A673 (cell line): ENCODE measurements at regions not wholly inside any gene's neighbourhood (a gene's known extent, or its start where the extent isn't known, plus 50 kb on each side); places are given as distances from the start of the nearest gene placed in this dataset.

Experiments used
- CTCF ChIP-seq: fragments of 300-800, 200-600 bp; sonication (generic); conservative IDR thresholded peaks from 2 replicates; pipeline ENCODE4 v1.5.1; 2017; ENCODE audit warnings: low read depth, mild to moderate bottlenecking, antibody characterized with exemption, low read length, moderate library complexity, mixed read lengths
- EZH2 ChIP-seq: fragments of 200-600 bp; sonication (generic); IDR thresholded peaks from 2 replicates; pipeline ENCODE4 v1.6.1; 2017; ENCODE audit warnings: borderline replicate concordance, low read depth, mild to moderate bottlenecking, mixed read lengths, antibody characterized with exemption, low read length; ENCODE audit not compliant: poor library complexity, severe bottlenecking

GRCh38 chr5:13133951-13134350 is 810.5 kb downstream of the DNAH5 start:
- TF ChIP-seq CTCF (no peak), EZH2 (no peak)
